Stimulated activated CD8-positive, alpha-beta memory T cell treated with anti-CD3 and anti-CD28 coated beads, Interleukin-4, amount 100 ng/mL, for 24 hours (primary cell): ENCODE measurements at regions not wholly inside any gene's neighbourhood (a gene's known extent, or its start where the extent isn't known, plus 50 kb on each side); places are given as distances from the start of the nearest gene placed in this dataset.

Source experiments
- DNase-seq: peaks from one replicate; pipeline ENCODE4 v3.0.0-alpha.2; 2020; ENCODE audit warnings: low read depth

DNA sequence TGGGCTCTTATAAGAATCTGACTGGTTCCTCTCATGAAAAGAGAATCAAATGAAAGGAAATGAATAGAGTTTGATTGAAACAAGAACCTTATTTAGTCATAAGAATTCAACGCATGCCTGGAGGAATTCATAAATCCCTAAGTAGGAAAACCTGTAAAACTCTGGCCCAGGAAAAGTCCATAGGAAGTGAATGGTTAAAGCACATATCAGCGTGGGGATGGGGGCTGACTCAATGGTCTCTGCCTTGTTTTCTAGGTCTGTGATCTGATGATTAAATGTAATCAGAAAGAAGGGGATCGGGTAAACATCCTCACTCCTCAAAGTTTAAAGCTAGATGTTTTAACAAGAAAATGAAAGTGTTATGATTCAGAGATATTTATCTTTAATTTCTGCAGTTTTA is 759.4 kb upstream of the C9orf72 start:
- DNase-seq = no peak

DNA sequence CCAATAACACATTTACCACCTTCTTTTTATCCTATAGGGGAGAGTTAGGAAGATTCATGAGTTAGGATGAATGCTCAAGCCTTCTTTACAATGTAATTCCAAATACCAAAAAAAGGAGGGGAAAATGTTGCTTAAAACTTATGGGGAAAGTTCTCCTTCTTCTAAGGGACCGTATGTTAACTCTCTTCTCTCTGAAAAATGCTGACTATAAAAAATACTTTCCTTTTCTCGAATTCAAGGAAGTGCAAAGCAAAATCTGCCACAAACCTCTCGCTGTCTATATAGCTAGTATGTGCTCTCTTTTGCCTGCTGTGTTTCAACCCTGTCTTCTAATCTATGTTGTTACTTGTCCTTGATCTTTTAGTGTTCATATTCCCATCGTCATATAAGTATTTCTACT is 768.6 kb upstream of the C9orf72 start:
- DNase-seq = no peak

DNA sequence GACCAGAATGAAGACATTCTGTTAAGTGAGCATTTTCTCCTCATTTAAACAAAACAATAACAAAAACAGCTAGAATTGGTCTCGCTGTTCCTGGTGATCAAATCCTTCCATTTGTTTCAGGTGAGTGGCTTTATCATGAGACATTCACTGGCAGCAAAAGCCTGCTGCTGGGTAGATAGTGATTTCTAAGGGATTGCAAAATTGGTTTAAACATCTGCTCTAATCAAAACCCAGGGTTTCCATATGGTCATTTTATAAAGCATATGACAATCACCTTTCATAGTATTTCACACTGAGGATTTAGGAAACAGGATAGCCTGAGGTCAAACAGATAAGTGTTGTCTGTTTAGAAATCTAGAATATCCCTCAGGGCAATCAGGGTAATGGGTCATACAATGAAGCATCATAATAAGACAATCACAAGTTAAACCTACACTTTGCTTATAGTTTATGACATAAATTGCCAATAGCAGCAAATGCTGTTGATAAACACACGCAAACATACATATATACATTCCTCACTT is 769.6 kb upstream of the C9orf72 start:
- DNase-seq = no peak

DNA sequence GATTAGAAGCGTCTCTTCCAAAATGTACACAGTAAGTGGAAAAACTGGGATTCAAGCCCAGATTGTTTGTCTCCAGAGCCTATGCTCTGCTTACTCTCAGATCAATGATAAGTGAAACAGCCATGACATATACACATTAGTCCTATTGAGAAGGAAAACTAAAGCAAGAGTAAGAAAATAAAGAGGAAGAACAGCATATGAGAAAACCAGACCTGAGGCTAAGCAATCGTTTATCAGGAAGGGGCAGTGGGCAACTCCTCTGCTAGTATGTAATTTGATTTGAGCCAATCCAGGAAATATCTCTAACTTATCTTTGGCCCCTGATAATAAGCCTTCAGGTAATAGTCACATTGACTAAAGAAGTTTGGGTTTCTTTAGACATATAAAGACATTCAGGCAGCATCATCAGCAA is 789.9 kb upstream of the C9orf72 start:
- no peak for DNase-seq

DNA sequence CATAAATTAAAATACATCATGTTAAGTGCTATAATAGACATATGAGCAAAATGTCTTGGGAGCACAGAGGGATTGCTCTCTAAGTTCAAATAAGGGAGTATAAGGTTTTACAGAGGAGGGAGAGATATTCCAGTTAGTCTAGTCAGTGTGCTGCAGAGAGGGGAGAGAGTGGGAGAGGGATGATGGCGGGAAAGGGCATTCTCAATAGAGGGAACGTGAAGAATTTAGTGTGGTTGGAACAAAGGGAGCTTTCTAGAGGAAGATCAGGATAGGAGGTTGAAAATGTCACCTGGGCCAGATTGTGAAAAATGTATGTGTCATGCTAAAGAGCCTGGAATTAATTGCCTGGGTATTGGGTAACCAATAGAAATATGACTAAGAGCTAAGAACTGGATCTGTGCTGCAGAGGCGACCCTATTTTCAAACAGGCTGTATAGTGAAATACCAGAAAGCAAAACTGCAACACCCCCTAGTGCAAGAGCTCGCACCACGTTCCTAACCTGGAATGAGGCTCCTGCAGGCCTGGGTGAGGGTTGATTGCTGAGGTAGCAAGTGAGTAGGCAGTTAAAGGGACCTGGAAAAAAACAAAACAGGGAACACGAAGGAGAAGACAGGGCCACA is 791.8 kb upstream of the C9orf72 start:
- no peak for DNase-seq

DNA sequence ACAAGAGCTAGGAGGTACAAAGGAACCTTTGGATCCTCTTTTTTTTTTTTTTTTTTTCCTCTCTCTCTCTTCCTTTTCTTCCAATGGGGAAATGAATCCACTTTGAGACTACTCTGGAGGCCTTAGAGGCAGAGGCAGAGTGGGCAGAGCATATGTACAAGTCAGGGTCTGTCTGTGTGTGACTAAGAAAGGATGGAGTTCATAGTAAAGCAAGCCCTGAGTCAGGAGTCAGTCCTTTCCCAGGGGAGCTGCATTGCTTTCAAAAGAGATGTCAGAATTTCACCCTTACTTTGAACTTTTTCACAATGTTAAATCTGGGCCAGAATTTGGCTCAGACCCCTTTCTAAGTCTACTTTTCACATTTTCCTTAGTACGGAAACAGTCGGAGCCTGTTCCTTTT is 792.4 kb upstream of the C9orf72 start:
- DNase-seq = no peak

DNA sequence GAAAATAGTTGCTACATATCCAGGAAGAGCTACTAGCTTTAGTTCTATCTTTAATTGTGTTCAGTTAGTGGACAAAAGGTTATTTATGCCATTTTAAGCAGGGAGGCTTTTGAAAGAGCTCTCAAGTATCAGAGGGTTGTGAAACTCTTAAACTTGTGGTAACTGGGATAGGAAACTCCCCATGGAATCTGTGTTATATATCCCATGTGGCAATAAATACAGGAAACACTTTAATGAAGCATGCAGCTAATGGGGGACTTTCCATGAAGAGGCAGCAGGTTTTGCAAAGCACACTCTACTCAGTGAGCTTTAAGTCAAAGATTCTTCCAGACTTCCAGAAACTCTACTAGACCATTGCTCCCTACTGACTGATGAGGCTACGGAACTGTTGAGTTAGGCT is 805.0 kb upstream of the C9orf72 start:
- DNase-seq = no peak

DNA sequence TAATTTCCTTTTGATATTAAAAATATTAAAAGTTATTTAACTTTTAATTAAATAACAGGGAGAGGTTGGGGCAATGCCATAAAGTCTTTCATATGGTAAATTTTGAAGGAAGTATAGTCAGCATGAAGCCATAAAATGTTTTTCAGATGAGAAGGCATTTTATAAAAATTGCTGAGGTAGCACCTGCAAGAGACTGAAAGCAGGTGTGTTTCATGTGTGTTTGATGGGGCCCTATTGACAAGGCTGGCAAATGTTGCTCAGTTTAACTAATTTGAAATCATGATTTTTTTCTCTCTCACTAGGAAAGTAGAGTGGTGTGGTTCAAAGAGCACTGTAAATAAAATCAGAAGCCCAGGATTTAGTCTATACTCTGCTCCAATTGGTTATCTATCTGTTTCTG is 805.8 kb upstream of the C9orf72 start:
- DNase-seq = no peak

DNA sequence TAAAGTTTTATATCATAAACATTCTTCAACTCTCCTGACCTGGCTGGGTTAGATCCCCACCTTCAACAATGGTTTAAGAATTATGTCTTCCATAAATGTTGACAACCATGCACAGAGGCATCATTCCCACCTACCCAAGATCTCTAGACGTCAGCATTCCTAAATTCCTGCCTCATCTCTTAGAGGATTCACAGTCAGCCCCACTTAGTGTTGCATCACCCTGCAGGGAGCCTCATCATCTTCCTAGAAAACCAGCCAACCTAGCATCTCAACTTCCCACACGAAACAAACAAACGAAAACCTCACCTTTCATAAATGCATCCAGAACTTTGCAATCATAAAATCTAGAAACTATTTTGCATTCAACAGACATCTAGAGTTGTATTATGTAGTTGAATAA is 816.1 kb upstream of the C9orf72 start:
- DNase-seq = no peak

DNA sequence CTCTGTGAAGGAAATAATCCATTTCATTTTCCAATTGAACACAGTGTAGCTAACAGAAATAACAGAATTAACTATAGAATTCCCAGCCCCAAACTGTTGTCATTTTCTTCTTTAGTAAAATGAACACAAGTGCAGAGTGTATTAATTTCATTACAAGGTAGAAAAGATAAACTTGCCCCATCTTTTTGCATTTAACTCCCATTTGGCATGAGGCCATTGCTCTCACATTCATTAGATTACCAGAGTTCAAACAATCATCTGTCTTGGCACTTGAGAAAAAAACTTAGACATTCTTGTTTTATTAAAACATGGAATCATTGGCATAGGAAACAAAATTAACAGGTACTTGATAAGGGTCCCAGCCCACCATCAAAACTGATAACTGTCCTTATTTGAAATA is 821.5 kb upstream of the C9orf72 start:
- DNase-seq = no peak

DNA sequence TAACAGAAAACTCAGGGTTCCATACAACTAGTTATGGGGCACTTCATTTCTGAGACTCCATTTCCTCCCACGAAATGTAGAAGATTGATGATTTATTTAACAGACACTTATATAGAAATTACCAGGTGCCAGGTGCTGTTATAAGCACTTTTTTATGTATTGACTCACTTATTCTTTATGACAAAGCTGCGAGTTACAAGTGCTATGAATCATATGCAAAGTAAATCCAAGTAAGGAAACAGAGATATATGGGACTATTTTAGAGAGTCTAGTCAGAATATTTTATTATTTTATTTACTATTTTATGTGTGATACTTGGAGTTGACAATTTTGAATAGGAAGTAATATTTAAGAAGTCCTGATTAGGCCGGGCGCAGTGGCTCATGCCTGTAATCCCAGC is 822.8 kb upstream of the C9orf72 start:
- DNase-seq = no peak

DNA sequence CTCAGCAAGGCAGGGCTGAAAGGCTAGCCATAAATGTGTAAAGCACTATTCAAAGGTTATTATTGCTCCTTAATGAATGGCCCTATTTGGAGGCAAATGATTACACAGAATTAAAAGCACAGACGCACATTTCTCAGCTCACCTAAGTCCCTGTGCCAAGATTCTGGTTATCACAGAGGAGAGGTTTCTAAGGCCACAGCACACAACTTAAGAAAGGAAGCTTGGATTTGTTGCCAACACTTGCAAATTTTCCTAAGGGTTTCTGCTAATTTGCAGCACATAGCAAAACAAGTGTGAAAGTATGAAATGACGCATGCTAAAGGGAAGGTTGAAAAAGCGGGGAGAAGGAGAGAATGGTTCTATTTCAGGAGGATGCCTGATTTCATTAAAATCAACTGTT is 834.1 kb upstream of the C9orf72 start:
- DNase-seq = no peak

DNA sequence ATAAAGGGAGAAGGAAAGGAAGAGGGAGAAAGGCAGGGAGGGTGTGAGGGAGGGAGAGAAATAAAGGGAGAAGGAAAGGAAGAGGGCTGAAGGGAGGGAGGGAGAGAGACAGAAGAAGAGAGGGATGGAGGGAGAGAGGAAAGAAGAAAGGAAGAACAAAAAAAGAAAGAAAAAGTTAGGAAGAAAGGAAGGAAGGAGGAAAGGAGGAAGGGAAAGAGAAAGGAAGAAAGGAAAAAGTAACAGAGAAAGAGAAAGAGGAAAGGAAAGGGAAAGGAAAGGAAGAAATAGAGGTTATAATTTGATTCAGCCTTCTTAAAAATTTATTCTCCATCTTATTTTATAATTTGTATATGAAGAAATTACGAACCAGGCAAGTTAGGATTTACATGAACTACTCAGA is 836.6 kb upstream of the C9orf72 start:
- no peak for DNase-seq

DNA sequence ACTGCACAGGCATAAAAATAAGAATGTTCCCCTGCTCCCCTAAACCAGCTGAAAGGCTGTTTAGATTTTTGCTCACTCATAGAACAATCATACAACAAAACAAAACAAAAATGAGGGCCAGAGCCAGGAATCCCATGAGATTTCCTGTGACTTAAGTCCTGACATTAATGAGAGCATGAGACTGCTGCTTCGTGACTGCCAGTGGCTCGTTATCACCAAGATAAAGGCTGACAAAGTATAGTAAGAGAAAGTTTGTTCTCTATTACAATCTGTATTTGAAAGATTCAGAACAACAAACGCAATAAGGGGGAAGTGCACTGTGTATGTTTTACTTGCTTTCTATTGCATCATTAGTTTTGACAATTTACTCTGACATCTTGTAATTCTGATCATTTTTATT is 837.1 kb upstream of the C9orf72 start:
- DNase-seq = no peak

DNA sequence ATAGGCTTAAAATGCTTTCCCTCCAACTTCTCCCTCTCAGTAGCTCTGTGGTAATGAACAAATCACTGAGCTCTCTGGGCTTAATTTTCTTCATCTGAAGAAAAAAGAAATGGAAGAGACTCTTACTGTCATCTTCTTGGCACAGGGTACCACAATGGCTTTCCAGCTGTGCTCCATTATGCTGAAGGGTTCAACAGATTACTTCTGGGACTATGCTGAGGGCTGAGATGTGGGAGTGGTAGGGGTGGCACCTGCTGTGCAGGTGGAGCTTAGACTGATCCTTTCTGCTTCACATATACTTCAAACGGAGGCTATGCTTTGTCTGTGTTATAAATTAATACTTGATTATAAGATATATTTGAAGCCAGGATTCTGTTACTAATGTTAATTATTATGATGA is 840.2 kb upstream of the C9orf72 start:
- no peak for DNase-seq

DNA sequence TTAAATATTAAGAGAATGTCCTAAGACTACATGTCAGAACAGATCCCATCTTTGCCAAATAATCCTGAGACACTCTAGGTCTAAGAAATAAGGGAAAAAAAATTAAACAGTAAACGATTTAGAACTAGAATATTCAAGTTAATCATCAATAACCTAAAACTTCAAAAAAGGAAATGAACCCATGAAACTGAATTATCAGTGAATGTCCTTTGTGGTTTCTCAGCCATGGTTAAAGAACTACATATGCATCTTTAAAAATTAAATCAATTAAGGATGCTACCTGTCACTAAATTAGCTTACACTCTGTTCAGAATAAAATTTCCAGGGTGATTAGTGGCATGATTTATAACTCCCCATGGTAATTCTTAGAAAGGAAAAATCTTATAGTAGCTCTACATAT is 850.0 kb upstream of the C9orf72 start:
- DNase-seq = no peak

DNA sequence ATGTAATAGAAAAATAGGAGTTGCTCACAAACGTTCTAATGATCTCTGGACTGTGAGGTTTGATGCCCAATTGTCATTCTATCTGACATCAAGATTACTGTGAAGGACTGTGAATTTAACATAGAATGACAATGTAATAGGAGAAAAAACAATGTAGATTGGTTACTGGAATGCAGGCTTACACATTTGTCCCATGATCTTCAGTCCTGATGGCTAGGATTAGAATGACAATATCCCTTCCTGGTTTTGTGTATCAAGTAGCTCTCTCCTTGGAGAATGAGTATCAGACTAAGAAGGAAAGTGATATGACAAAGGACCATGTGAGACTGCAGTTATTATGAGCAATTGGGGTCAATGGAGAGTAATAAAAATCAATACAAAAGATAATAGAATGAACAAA is 862.2 kb upstream of the C9orf72 start:
- no peak for DNase-seq

DNA sequence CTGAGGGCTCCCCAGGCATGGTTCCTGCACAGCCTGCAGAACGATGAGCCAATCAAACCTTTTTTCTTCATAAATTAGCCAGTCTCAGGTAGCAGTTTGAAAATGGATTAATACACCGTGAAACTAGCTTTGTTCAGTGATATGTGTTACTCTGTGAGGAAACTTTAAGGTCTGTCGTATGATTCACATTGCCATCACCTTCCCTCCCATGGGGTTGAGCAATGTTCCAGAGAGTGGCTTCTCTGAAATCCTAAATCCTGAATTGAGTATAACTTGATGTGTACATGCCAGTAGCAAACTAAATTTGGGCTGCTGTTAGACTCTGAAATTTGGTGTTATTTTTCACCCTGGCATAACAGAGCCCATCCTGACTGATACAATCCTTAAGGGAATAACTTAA is 866.4 kb upstream of the C9orf72 start:
- DNase-seq = no peak

DNA sequence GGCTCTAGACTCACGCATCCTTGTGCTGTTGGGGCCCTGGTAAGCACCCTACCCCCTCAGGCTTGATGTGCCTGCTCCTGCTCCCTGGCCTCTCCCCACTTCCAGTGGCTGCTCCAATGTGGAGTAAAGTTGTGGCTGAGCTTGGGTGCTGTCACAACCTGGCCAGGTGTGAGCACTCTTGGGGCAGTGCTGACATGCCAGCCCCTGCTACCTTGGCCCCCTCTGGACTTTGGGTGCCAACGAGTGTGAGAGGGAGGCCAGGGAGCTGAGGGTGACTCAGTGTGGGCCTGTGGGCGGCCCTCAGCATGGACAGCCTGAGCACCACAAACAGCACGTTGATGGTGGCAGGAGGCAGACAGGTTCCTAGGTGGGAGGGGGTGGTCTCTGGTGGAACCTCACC is 870.2 kb upstream of the C9orf72 start:
- DNase-seq = no peak

DNA sequence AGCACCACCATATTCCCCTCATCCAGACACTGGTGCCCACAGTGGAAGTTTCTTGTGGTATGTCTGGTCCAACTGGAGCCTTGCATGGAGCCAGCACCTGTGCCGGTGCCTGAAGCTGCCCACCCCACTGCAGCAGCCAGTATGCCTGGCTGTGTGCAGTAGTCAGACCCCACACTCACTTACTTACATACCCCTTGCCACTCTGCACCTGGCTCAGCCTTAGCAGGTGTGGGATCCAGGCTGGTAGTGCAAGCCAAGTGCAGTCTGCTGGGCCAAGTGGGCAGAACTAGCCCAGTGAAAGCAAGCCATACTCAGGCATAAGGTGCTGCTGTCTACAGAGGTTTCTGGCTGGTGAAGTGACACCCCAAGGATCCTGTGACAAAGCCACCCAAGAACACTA is 871.4 kb upstream of the C9orf72 start:
- DNase-seq = no peak

DNA sequence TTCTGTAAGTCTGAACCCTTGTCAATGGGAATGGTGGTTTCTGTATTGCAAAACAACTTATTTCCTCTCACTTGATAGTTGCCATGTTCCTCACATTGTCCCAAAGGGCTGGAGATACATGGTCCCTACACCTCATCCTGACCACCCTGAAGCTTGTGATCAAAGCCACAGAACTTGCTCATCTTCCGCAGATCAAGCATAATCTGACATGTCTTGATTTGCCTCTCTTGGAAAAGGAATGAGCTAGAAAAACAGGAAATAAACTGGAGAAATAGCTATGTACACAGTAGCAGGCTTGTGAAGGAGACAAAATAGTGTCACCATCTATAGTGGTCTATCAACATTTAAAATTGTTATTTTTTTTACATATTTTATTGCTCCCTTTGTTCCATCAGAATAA is 871.9 kb upstream of the C9orf72 start:
- DNase-seq = no peak

DNA sequence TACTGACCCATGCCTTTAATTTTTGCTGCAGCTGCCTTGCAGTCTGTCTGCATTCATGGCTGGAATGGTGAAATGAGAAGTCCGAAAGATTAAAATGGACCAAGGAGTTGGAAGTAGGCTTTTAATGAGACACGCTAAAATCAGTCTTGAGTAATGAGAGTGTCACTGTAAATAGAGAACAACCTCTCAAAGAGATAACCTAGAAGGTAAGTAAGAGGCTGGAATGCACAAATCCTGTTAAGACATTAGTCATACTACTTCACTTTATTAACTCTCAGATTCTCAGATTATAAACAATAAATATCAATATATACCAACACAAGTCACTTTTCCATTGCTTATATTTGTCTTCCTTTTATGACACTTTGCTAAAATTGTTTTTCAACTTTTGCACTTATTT is 880.6 kb upstream of the C9orf72 start:
- DNase-seq = no peak

DNA sequence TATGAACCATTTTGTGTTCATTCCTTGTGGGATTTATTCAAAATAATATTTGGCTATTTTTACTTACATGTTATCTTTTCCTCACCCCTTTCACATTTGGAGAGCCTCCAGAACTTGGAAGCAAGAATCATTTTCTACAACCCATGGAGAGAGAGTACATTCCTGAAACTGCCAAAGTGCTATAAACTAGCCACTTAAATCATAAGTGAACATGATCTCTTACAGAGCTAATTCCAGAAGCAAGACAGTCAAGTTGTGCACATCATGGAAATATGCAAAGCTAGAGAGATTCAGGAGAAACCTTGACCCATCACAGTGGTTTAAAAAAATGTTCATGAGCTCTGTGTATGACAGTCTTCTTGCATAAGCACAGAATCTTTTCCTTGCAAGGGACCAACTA is 883.6 kb upstream of the C9orf72 start:
- no peak for DNase-seq

DNA sequence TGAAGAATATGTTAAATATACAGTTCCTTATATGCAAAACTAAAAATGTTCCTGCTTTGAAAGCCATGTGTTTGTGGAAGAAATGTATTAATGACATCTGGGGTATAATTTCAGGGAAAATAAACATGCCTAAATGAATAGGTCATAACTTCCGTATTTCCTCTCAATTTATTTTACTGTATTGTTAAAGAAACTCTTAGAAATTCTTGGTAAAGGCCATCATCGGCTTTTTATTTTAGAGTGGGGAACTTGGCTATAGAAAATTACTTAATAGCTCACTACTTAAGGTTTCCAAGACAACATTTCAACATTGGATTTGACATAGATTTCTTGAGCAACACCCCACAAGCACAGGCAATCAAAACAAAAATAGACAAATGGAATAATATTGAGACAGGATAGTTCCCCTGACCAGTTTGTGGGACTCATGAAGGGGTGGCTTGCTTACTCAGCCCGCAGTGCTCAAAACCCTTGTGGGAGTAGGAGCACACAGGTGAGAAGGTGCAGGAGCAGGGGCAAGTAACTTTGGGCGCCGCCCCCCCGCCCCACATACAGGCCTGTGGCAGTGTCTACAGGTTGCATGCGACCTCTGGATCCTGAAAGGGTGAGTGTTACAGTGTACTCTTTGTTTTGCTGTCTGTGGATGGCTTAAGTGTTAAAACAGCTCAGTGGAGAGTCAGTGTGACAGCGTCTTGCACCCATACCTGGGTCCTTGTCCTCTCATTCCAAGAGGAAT is 891.4 kb upstream of the C9orf72 start:
- no peak for DNase-seq
